WERI-Rb-1 (cell line): ENCODE measurements at regions not wholly inside any gene's neighbourhood (a gene's known extent, or its start where the extent isn't known, plus 50 kb on each side); places are given as distances from the start of the nearest gene placed in this dataset.

Experiments used
- DNase-seq: peaks from one replicate; pipeline ENCODE4 v3.0.0-alpha.2; 2020
- H3K27ac ChIP-seq: fragments of 250-450 bp; sonication (Bioruptor Pico); 2 replicates; pipeline ENCODE4 v1.5.1; 2020; ENCODE audit warnings: mild to moderate bottlenecking, moderate library complexity
- H3K27me3 ChIP-seq: fragments of 250-450 bp; sonication (Bioruptor Pico); 2 replicates; pipeline ENCODE4 v1.5.1; 2021; ENCODE audit warnings: mild to moderate bottlenecking, low read depth, moderate library complexity; ENCODE audit not compliant: insufficient read depth, severe bottlenecking
- H3K36me3 ChIP-seq: fragments of 250-450 bp; sonication (Bioruptor Pico); 2 replicates; pipeline ENCODE4 v1.5.1; 2020; ENCODE audit warnings: mild to moderate bottlenecking, moderate library complexity
- H3K4me3 ChIP-seq: 2 replicates; pipeline ENCODE4 v1.5.1; 2011; ENCODE audit warnings: low read depth, mild to moderate bottlenecking, control low read depth, low read length
- H3K9me3 ChIP-seq: fragments of 250-450 bp; sonication (Bioruptor Pico); 2 replicates; pipeline ENCODE4 v1.5.1; 2021; ENCODE audit warnings: mild to moderate bottlenecking, moderate library complexity; ENCODE audit not compliant: severe bottlenecking
- CTCF ChIP-seq: IDR thresholded peaks from 2 replicates; pipeline ENCODE4 v1.5.1; 2011; ENCODE audit warnings: low read depth, mild to moderate bottlenecking, control low read depth, inconsistent platforms, low read length

GRCh38 chr7:19930051-19930450, 156.6 kb upstream of the TMEM196 start:
- no peaks in the 10 kb centered on the region for H3K27me3 ChIP-seq
- no peak for DNase-seq
- H3K4me3 ChIP-seq, result no peak overlapping the region
- no peak for TF ChIP-seq CTCF
- H3K27ac ChIP-seq, result no peak overlapping the region
- H3K36me3 ChIP-seq, result no peaks in the 10 kb centered on the region
- H3K9me3 ChIP-seq, result peaks cover under 1% of the 10 kb centered on the region

GRCh38 chr7:19928247-19928646, 154.8 kb upstream of the TMEM196 start:
- no peaks in the 10 kb centered on the region for H3K9me3 ChIP-seq
- H3K27me3 ChIP-seq, result no peaks in the 10 kb centered on the region
- TF ChIP-seq CTCF, result no peak
- no peak overlapping the region for H3K4me3 ChIP-seq
- H3K27ac ChIP-seq, result no peak overlapping the region
- no peak for DNase-seq
- no peaks in the 10 kb centered on the region for H3K36me3 ChIP-seq

DNA sequence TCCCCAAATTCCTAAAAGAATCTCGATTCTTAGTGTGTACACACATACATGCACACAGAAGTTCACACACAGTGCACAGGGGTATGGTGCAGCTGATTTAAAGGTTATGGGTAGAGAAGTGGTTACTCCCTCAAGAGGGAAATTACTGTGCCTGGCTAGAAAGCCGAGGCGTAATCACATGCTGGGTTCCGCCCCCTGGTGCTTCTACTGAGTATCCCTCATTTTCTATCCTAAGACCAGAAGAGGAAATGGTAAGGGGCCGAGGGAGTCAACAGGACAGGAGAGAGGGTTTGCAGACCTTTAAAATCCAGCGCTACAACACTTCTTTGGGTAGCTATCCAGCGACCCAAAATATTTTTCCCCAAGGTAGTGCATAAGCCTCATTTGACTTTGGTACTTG, 147.3 kb upstream of the TMEM196 start:
- no peak overlapping the region for H3K4me3 ChIP-seq
- no peak for DNase-seq
- no peaks in the 10 kb centered on the region for H3K36me3 ChIP-seq
- H3K27ac ChIP-seq, result no peak overlapping the region
- no peaks in the 10 kb centered on the region for H3K9me3 ChIP-seq
- TF ChIP-seq CTCF, result no peak
- no peaks in the 10 kb centered on the region for H3K27me3 ChIP-seq

- H3K36me3 ChIP-seq, result no peaks in the 10 kb centered on the region
- no peaks in the 10 kb centered on the region for H3K27me3 ChIP-seq
- no peak for DNase-seq
- TF ChIP-seq CTCF, result no peak
- no peak overlapping the region for H3K27ac ChIP-seq
- H3K4me3 ChIP-seq, result no peak overlapping the region
- H3K9me3 ChIP-seq, result no peaks in the 10 kb centered on the region
Measured at GRCh38 chr7:19920166-19920565, 146.7 kb upstream of the TMEM196 start.

- Histone ChIP-seq H3K9me3 (no peaks in the 10 kb centered on the region), H3K27ac (no peak overlapping the region), H3K4me3 (no peak overlapping the region), H3K27me3 (no peaks in the 10 kb centered on the region), H3K36me3 (no peaks in the 10 kb centered on the region)
- DNase-seq, result no peak
- TF ChIP-seq CTCF, result no peak
Measured at GRCh38 chr7:19919261-19920095, 146.1 kb upstream of the TMEM196 start.

DNA sequence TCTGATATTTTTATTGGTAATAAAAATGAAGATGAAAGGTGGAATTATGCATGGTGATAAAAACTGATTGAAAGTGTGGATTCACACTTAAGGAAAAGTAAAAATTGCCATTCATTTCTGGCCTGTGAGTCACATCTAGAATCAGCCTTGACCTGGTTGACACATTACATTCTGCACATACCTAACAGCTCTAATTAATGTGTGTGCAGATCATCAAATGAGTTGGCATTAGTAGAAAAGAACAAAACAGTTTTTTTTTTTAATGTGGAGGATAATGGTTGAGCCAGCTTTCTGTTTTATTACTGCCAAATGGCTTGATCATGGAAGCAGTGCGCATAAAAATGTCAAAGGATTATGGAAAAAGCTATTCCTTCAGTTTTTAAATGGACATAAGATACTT, 142.6 kb upstream of the TMEM196 start:
- no peaks in the 10 kb centered on the region for H3K9me3 ChIP-seq
- DNase-seq, result no peak
- H3K36me3 ChIP-seq, result no peaks in the 10 kb centered on the region
- H3K27me3 ChIP-seq, result no peaks in the 10 kb centered on the region
- no peak for TF ChIP-seq CTCF
- no peak overlapping the region for H3K4me3 ChIP-seq
- H3K27ac ChIP-seq, result no peak overlapping the region
